UCSD-AML1 (cell line): ENCODE measurements at regions not wholly inside any gene's neighbourhood (a gene's known extent, or its start where the extent isn't known, plus 50 kb on each side); places are given as distances from the start of the nearest gene placed in this dataset.
"Not testable (repeated sequence)": the region's sequence is repeated elsewhere in the genome, so short reads cannot be mapped to it uniquely, and the experiment has no call there.

Experiments used
- DNase-seq: peaks from one replicate; lab custom pipeline; 2025; ENCODE audit not compliant: unreplicated experiment; lab: John Stamatoyannopoulos, UW

DNA sequence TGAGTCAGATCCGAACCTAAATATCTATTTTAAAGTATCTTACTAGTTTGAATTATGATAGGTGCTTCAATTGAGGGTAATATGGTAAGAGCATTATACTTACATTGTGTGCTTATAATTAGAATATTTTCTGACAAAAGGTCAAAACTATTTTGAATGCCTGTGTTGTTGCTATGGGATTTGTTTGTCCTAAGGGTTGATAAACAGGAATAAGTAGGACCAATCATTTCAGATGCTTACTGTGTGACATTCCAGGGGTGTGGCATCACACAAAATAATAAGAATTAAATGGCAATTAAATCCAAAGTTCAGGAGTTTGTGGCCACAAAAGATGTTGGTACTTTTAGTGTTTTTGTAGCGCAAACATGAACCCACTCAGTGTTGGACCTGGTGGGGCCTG, 256.2 kb upstream of the DDHD1 start:
- DNase-seq, result no peak

GRCh38 chr14:53408175-53408879, 255.2 kb upstream of the DDHD1 start:
- DNase-seq, result no peak

- DNase-seq, result no peak
Measured at GRCh38 chr14:53406519-53406918, 253.4 kb upstream of the DDHD1 start.

DNA sequence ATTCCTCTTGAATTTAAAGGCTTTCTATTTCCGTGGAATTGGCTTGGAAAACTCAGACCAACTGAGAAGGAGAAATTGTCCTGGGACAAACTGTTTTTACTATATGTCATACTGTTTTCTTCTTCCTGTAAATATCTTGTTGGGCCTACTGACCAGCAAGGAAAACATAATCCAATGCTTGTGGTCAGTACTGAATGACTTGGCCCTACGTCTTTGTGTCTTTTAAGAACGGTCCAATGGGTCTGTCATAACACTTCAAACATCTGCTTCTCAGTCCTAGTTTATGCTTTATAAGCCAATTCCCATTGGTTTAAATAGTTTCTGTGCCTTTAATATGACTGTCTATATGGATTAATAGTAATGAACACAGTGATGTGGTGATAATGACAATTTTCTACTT, 248.5 kb upstream of the DDHD1 start:
- DNase-seq, result no peak

GRCh38 chr14:53399057-53399456, 245.9 kb upstream of the DDHD1 start:
- no peak for DNase-seq

GRCh38 chr14:53398616-53399015, 245.5 kb upstream of the DDHD1 start:
- no peak for DNase-seq

DNA sequence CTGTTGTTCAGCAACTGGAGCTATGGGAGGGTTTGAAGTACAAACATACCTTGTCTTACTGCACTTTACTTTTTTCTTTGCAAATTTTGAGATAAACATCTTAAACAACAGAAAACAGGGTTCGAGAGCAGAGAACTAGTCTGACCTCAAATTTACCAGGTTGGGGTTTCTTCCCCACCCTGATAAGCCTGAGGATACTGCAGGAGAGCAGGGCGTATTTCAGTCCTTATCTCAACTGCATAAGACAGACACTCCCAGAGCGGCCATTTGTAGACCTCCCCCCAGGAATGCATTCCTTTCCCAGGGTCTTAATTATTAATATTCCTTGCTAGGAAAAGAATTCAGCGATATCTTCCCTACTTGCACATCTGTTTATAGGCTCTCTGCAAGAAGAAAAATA, 242.1 kb upstream of the DDHD1 start:
- not testable (repeated sequence) for DNase-seq

GRCh38 chr14:53391631-53392285, 238.6 kb upstream of the DDHD1 start:
- no peak for DNase-seq

DNA sequence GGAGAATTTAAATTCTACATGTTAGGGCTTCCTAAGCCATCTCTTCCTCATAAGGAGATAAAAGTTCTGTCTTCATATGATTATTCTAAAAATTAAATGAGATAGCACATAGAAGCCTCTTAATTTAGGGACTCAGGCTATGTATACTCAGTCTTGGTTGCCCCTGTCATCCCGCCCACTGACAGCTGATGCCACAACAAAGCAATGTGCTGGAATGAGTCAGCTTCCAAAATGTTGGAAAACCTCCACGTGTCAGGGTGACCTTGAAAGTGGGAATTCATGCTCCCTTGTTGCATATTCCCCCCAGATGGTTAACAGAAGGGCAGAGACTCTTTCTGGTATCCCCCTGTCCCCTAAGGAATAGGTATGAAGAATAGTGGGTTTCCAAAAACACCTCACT, 238.0 kb upstream of the DDHD1 start:
- DNase-seq, result no peak

GRCh38 chr14:53390008-53390407, 236.9 kb upstream of the DDHD1 start:
- DNase-seq, result no peak

DNA sequence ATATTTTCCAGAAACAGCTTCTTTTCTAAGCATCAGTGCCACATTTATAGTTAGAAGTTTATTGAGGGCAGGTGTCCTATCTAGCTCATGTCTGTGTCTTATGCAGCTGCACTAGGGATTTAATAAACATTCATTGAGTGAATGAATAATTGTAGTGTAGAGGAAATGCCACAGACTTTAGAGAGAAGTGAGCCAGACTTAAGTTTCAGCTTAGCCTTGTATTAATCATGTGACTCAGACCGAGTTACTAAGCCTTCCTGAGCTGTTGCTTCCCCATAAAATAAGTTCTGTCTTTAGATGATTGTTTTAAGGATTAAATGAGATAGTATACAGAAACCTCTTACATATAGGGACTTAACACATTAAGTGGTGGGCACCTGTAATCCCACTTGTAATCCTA, 236.1 kb upstream of the DDHD1 start:
- DNase-seq, result no peak

DNA sequence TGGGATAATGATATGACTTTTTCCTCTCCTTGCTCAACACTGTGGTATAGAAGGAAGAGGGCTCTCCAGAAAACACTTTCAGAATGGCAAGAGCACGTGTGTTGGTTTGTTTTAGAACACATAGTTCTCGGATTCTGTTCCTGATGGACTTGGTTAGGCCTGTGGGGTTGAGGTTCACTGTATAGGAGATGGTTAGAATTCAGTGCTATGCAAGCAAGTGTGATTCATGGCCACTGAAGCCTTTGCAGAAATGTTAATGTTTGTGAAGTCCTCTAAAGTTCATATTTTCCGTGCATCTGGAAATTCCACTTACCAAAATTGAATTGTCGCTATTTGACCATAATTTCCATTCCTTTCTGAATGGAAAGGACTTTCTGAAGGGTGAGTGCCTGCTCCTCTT, 233.2 kb upstream of the DDHD1 start:
- no peak for DNase-seq

DNA sequence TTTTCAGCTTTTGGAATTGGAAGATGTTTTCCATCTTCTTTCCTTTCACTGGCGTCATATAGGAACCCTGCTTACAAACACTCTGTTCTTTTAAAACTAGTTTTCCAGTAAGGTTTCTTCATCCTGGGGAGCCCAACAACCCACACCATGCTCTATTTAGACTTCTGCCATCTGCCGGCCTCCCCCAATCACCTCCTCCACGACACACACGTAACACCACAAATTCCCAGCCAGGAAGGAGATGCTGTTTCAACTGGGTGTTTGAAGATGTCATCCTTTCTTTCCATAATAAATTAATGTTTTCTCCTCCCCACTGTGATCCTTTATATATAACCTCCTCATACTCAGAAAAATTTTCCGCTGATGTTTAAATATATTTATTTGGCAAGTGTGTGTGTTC, 231.4 kb upstream of the DDHD1 start:
- no peak for DNase-seq

- no peak for DNase-seq
Measured at GRCh38 chr14:53384073-53384472, 230.9 kb upstream of the DDHD1 start.

- DNase-seq, result no peak
Measured at GRCh38 chr14:53381895-53382294, 228.8 kb upstream of the DDHD1 start.

GRCh38 chr14:53380867-53381225, 227.7 kb upstream of the DDHD1 start:
- DNase-seq, result no peak

DNA sequence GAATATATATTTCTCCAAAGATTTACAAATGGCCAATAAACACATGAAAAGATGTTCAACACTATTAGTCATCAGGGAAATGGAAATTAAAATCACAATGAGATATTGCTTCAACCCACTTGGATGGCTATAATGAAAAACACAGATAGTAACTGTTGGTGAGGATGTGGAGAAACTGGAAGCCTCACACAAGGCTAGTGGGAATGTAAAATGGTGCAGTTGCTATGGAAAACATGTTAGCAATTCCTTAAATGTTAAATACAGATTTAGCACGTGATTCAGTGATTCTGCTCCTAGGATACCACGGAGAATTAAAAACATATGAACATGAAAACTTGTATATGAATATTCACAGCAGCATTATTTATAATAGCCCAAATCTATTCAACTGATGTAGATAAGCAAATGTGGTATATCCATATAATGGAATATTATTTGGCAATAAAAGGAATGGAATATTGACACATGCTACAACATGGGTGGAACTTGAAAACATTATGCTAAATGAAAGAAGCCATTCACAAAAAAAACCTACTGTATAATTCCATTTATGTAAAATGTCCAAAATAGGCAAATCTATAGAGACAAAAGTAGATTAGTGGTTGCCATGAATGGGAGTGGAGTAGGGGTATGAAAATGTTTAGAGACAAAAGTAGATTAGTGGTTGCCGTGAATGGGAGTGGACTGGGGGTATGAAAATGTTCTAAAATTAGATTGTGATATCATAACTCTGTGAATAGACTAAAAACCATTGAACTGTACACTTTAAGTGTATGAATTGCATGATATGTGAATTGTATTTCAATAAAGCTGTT, 227.1 kb upstream of the DDHD1 start:
- no peak for DNase-seq

GRCh38 chr14:53378142-53378541, 225.0 kb upstream of the DDHD1 start:
- DNase-seq, result no peak

DNA sequence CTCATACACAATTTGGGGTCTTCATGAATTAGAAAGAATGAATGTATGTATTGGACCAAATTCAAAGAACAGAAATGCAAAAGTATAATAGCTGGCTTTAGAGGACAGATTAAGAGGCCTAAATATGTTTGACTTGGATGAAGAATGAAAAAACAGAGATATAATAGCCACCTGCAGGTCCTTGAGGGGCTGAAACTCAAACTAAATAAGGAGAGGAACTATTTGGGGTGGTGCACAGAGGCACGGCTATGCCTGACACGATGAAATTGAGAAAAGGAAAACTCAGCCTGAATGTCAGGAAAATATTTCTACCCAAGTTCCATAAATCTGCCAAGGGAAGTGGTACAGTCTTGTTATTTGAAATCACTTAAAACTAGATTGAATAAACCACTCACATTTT, 222.9 kb upstream of the DDHD1 start:
- no peak for DNase-seq

DNA sequence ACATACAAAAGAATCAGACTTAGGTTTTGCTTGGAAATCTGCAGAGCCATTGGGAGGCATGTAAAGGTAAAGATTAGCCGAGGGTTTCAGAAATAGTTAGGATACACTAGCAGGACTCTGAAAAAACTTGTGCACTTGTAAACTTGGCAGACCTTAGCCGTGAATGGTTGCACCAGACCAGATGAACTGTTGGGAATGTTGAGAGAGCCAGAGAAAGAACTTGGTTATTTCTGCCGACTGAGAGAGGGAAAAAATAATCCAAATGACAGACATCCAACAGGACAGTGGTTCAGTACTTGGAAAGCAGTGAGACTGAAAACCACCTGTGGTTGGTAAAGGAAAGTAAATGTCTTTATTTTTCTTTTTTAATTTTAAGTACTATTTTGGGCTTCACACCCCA, 222.5 kb upstream of the DDHD1 start:
- no peak for DNase-seq

DNA sequence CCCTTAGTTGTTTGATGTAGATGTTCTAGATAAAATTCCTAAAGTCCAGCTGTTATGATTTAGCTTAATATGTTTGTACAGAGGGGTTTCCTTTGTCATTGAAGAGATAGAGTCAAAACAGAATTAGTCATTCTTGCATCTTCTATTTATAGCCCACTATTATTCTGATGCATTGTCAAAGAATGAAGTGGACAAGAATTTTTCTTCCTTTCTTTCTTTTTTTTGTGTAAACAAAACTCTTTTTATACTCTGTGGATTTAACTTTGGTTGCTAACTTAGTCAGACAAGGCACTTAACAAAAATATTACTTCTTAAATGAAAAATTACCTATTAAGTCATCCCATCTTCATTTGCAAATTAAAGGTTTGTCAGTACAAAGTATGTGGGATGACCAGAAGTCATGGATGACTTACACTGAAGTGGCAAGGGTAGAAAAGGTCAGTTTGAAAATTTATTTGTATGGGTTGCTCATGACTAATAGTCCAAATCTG, 215.6 kb upstream of the DDHD1 start:
- DNase-seq, result no peak

- no peak for DNase-seq
Measured at GRCh38 chr14:53368066-53368465, 214.9 kb upstream of the DDHD1 start.
